Activated naive CD4-positive, alpha-beta T cell treated with anti-CD3 and anti-CD28 coated beads, Interleukin-2, amount 50 U/mL, for 72 hours (primary cell): ENCODE measurements at regions not wholly inside any gene's neighbourhood (a gene's known extent, or its start where the extent isn't known, plus 50 kb on each side); places are given as distances from the start of the nearest gene placed in this dataset.

Experiments used
- ATAC-seq, 2 donors: fragments of 150-1000 bp; cut with Tn5 transposase; 2 replicates each; pipeline ENCODE4 v1.10.0; 2021; ENCODE audit warnings: mild to moderate bottlenecking in 2 of 2, moderate library complexity in 2 of 2
- DNase-seq, 2 donors: peaks; one replicate each; pipeline ENCODE4 v3.0.0; 2021 to 2022; ENCODE audit warnings: low spot score in 2 of 2
- H3K27ac Mint-ChIP-seq, 2 donors: one replicate each; pipeline ENCODE4 v1.8.0; 2022; ENCODE audit warnings: mild to moderate bottlenecking in 2 of 2, mixed read lengths in 2 of 2
- H3K36me3 Mint-ChIP-seq, 2 donors: one replicate each; pipeline ENCODE4 v1.8.0; 2022; ENCODE audit warnings: mixed read lengths in 2 of 2
- H3K9me3 Mint-ChIP-seq, 2 donors: one replicate each; pipeline ENCODE4 v1.8.0; 2022; ENCODE audit warnings: mixed read lengths in 2 of 2

GRCh38 chr3:31408720-31409119 lies 124.0 kb upstream of the STT3B start:
- ATAC-seq: no peak
- Mint-ChIP-seq H3K36me3 (no peaks in the 10 kb centered on the region), H3K27ac (no peak overlapping the region), H3K9me3 (no peaks in the 10 kb centered on the region)
- DNase-seq: no peak

- DNase-seq (no peak), ATAC-seq (no peak)
- Mint-ChIP-seq H3K36me3 (no peaks in the 10 kb centered on the region), H3K27ac (no peak overlapping the region), H3K9me3 (no peaks in the 10 kb centered on the region)
Observed at GRCh38 chr3:31409389-31409788, 123.3 kb upstream of the STT3B start.

DNA sequence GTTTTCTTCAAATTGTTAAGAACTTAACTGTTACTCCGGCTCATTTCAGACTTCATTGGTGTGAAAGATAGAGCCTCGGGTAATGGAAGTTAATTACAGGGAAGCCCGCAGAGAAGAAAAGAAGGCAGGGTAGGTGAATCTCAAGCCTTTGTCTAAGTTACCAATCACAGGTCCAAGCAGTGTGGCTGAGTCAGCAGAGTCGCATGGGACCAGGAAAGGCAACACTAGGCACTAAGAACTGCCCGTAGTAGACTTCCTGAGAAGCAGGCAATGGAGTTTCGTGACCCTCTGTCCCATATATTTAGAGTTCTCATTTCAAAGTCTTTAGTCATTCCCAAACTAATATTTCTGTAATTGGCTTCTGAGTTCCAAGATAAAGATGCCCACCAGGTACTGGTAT lies 122.9 kb upstream of the STT3B start:
- H3K36me3 Mint-ChIP-seq: no peaks in the 10 kb centered on the region

DNA sequence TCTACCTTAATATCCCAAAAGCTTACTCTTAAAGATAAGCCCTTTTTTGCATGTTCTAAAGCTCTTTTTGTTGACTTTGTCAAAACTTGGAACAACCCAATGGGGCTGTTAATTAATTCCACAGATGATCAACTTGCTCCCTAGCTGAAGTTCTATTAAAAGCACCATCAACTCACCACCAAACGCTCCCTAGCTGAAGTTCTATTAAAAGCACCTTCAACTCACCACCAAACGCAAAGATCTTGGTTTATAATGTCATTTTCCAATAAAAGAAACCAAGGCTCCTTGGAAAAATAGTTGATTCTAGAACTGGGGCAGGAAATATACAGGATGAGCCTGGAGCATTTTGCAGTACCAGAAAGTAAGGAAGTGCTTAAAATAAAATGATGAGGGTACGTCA lies 122.3 kb upstream of the STT3B start:
- H3K9me3 Mint-ChIP-seq: no peaks in the 10 kb centered on the region
- H3K36me3 Mint-ChIP-seq: no peaks in the 10 kb centered on the region
- H3K27ac Mint-ChIP-seq: no peak overlapping the region
- ATAC-seq (no peak), DNase-seq (no peak)

More for the DNA sequence above, 122.9 kb upstream of the STT3B start:
- ATAC-seq (no peak), DNase-seq (no peak)
- H3K9me3 Mint-ChIP-seq: no peaks in the 10 kb centered on the region
- no peak overlapping the region for H3K27ac Mint-ChIP-seq

DNA sequence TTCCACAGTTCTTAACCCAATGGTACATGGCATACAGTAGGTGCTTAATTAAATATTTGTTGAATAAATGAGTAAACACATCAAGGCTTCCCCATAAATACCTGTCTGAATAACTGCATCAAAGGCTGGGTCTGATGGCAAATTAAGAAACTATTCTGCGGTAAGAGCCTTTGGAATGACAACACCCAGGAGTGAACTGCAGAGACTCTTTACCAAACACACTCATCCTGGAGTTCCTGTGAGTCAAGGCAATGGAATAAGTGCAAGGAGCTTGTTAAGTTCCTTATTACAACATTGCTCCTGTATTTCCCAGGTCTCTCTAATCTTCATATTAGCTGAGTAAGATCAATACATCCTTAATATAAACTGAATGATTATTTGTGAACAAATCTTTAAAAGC lies 119.9 kb upstream of the STT3B start:
- Mint-ChIP-seq H3K9me3 (no peaks in the 10 kb centered on the region), H3K27ac (no peak overlapping the region), H3K36me3 (no peaks in the 10 kb centered on the region)
- no peak for DNase-seq
- ATAC-seq: no peak

DNA sequence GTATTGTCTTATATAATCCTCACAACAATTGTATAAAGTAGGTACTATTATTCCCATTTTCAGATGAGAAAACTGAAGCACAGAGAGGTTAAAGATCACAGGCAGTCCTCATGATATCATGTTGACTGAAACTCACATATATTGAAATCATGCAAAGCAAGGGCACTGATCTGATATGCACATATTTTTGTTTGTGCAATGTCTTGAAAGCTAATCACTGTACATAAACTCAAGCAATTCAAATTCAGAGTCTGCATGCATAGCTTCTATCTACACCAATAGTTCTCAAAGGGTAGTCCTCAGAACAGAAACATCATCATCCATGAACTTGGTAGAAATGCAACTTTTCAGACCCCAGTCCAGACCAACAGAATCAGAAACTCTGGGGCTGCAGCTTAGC lies 119.2 kb upstream of the STT3B start:
- ATAC-seq (no peak), DNase-seq (no peak)
- Mint-ChIP-seq H3K36me3 (no peaks in the 10 kb centered on the region), H3K9me3 (no peaks in the 10 kb centered on the region), H3K27ac (no peak overlapping the region)

- no peak for ATAC-seq
- H3K9me3 Mint-ChIP-seq: peaks cover 5 to 7% of the 10 kb centered on the region in 2 donors
- H3K27ac Mint-ChIP-seq: no peak overlapping the region
- DNase-seq: no peak
- peaks cover 0 to 6% of the 10 kb centered on the region in 2 donors for H3K36me3 Mint-ChIP-seq
Observed at GRCh38 chr3:31416980-31417379, 115.7 kb upstream of the STT3B start.

DNA sequence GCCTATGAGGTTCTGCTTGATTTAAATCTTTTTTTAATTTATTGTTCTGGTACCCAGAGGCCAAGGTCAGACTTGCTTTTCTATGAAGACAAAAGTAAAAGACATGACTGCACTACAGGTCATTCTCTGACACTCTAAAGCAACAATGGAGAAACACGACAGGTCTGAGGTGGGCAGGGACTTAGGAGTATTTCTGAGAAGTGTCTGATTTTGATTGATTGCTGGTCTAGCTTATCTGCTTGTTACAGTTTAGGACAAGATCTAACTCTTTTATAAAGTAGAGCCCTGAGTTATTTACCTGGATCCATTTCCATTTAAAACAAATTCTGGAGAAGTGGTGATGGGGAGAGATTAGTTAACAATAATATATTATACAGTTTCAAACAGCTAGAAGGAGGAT lies 115.2 kb upstream of the STT3B start:
- H3K36me3 Mint-ChIP-seq: peaks cover 0 to 6% of the 10 kb centered on the region in 2 donors

GRCh38 chr3:31420311-31420710 lies 112.4 kb upstream of the STT3B start:
- ATAC-seq (no peak), DNase-seq (no peak)
- Mint-ChIP-seq H3K27ac (no peak overlapping the region), H3K9me3 (peaks cover 5 to 19% of the 10 kb centered on the region in 2 donors), H3K36me3 (peaks cover 0 to 6% of the 10 kb centered on the region in 2 donors)

More for the DNA sequence above, 115.2 kb upstream of the STT3B start:
- ATAC-seq: no peak
- no peak overlapping the region for H3K27ac Mint-ChIP-seq
- H3K9me3 Mint-ChIP-seq: peaks cover 5 to 8% of the 10 kb centered on the region in 2 donors
- no peak for DNase-seq

- H3K27ac Mint-ChIP-seq: no peak overlapping the region
- ATAC-seq (peak; percentile 13 to 38), DNase-seq (no peak)
- H3K9me3 Mint-ChIP-seq: peaks cover 9 to 25% of the 10 kb centered on the region in 2 donors
- peaks cover 5 to 6% of the 10 kb centered on the region in 2 donors for H3K36me3 Mint-ChIP-seq
Observed at GRCh38 chr3:31421314-31422048, 111.2 kb upstream of the STT3B start.

- Mint-ChIP-seq H3K36me3 (peaks cover 5 to 6% of the 10 kb centered on the region in 2 donors), H3K9me3 (peaks cover 9 to 25% of the 10 kb centered on the region in 2 donors), H3K27ac (no peak overlapping the region)
- no peak for ATAC-seq
- DNase-seq: no peak
Observed at GRCh38 chr3:31422237-31422636, 110.5 kb upstream of the STT3B start.

DNA sequence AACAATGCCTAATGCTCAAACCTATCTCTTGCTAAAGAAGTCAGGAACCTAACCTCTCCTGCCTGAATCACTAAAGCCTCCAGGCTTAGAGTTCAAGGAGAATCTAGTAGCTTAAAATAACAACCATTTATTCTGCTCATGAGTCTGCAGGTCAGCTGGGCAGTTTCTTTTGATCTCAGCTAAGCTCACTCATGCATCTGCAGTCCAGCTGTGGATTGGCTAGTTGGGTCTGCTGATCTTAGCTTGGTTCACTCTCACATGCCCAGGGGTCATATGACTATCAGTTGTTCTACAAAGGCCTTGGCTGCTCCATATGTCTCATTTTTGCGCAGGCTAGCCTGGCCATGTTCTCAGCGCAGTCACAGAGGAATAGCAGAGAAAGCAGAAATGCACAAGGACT lies 109.2 kb upstream of the STT3B start:
- peaks cover 5 to 6% of the 10 kb centered on the region in 2 donors for H3K36me3 Mint-ChIP-seq
- H3K9me3 Mint-ChIP-seq: peaks cover 9 to 29% of the 10 kb centered on the region in 2 donors
- ATAC-seq (no peak), DNase-seq (no peak)
- H3K27ac Mint-ChIP-seq: no peak overlapping the region

- DNase-seq (no peak), ATAC-seq (no peak)
- H3K36me3 Mint-ChIP-seq: peaks cover 5 to 6% of the 10 kb centered on the region in 2 donors
- peaks cover 11 to 30% of the 10 kb centered on the region in 2 donors for H3K9me3 Mint-ChIP-seq
- no peak overlapping the region for H3K27ac Mint-ChIP-seq
Observed at GRCh38 chr3:31425401-31425800, 107.3 kb upstream of the STT3B start.

- DNase-seq: no peak
- Mint-ChIP-seq H3K9me3 (peaks cover 11 to 27% of the 10 kb centered on the region in 2 donors), H3K27ac (no peak overlapping the region), H3K36me3 (peaks cover 5 to 6% of the 10 kb centered on the region in 2 donors)
- ATAC-seq: no peak
Observed at GRCh38 chr3:31427623-31428022, 105.1 kb upstream of the STT3B start.

- Mint-ChIP-seq H3K27ac (no peak overlapping the region), H3K36me3 (peaks cover 10 to 13% of the 10 kb centered on the region in 2 donors), H3K9me3 (peaks cover 11 to 16% of the 10 kb centered on the region in 2 donors)
- ATAC-seq (no peak), DNase-seq (no peak)
Observed at GRCh38 chr3:31431321-31431720, 101.4 kb upstream of the STT3B start.

DNA sequence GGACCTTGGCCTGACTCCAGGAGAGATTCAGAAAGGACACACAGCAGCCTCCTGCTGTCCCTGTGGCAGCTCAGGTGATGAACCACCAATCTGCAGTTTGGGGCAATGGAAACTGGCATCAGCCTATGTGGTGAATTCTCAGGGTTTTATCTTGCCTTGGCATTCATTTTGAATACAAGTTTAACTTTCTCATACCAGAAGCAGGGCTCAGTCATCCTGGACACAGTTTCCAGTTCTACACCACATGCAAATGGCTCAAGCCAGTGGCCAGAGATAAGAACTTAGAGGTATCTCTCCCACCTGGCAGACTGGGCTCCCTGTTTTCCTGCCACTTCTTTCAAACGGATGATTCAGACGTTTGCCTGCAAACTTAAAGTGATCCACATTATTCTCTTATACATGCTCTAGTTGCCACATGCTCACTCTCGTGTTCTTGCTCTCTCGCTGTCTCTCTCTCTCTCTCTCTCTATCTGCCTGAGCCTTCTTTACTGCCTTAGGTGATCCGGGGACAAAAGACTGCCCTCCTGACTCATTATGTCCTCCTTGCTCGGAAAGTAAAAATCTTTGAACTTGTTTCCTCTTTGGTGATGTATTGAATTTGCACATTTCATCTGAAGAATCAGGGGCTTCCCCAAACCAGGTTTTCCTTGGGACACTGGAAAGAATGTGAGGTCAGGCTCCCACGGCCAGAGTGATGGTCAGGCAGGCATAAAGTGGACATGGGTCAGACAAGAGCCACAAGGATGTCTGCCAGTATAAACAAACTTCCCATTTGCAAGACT lies 99.6 kb upstream of the STT3B start:
- H3K9me3 Mint-ChIP-seq: peaks cover 24 to 27% of the 10 kb centered on the region in 2 donors
- DNase-seq (no peak), ATAC-seq (peak in 1 of 2 donors; percentile 22)
- no peak overlapping the region for H3K27ac Mint-ChIP-seq
- H3K36me3 Mint-ChIP-seq: peaks cover 26 to 28% of the 10 kb centered on the region in 2 donors

DNA sequence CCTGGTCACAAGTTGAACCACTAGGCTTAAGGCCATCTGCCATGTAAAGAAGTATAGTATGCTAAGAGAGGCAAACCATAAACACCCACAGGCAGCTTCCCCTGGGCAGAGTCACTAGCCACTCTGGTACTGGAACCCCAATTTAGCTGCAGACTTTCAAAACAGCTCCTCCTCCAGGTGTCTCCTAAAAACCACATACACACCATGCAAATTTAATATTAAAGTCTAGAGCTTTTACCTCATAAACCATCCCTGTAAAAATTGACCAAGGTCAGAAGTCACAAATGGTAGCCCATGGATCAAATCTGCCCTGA lies 99.1 kb upstream of the STT3B start:
- no peak overlapping the region for H3K27ac Mint-ChIP-seq
- peaks cover 26 to 28% of the 10 kb centered on the region in 2 donors for H3K36me3 Mint-ChIP-seq
- peaks cover 23 to 27% of the 10 kb centered on the region in 2 donors for H3K9me3 Mint-ChIP-seq
- no peak for DNase-seq
- ATAC-seq: no peak

- peaks cover 22 to 26% of the 10 kb centered on the region in 2 donors for H3K36me3 Mint-ChIP-seq
- DNase-seq: no peak
- H3K9me3 Mint-ChIP-seq: peaks cover 17 to 20% of the 10 kb centered on the region in 2 donors
- no peak overlapping the region for H3K27ac Mint-ChIP-seq
- ATAC-seq: no peak
Observed at GRCh38 chr3:31434819-31435218, 97.9 kb upstream of the STT3B start.
